AG20443 (cell line): ENCODE measurements at regions not wholly inside any gene's neighbourhood (a gene's known extent, or its start where the extent isn't known, plus 50 kb on each side); places are given as distances from the start of the nearest gene placed in this dataset.
A peak's percentile ranks its signal among the peaks of the same experiment; 100 is the strongest.

Experiments
- DNase-seq: peaks from one replicate; pipeline ENCODE4 v3.0.0; 2012; ENCODE audit warnings: low spot score, mixed read lengths

DNA sequence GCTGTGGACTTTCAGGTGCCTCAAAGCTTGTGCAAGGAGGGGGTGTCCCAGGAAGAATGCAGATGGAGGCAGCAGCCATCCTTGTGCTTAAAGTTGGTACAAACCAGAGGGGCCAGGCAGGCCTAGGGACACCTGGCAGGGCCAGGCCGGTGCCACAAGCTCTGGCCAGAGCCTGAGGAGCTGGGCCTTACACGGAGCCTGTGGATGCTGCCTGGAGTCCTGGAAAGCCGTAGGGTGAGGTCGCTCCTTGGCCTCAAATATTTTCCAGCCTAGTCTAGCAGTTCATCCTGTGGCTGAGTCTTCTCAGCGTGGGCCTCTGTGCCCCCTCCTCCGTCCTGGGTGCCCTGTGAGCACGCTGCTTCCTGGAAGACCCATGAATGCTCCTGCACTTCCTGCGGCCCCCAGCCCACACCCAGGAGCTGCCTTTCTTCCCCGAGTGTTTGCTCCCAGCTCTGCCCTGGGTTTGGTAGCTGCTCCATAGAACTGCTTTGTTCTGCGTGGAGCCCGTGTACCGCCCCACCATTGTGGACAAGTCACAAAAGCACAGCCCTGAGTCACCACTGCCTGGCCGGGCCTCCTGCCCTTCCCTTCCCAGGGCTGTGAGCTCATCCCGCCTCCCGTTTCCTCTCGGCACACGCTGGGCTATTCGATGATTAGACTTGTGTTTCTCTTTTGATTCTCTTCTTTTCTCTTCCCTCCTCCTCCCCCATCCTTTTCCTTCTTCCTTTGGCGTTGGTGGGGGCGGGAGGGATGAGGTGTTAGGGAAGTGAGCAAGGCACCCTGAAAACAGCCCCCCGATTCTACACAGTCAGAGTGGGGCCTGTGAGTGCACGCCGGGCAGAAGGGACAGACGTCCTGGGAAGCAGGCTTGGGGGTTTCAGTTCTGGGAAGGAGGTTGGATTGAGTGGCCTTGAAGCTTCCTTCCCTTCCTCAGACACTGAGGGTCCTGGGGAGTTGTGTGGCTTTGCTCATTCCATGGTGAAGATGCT lies 73.2 kb upstream of the SHH start:
- DNase-seq, result peak; percentile 64

DNA sequence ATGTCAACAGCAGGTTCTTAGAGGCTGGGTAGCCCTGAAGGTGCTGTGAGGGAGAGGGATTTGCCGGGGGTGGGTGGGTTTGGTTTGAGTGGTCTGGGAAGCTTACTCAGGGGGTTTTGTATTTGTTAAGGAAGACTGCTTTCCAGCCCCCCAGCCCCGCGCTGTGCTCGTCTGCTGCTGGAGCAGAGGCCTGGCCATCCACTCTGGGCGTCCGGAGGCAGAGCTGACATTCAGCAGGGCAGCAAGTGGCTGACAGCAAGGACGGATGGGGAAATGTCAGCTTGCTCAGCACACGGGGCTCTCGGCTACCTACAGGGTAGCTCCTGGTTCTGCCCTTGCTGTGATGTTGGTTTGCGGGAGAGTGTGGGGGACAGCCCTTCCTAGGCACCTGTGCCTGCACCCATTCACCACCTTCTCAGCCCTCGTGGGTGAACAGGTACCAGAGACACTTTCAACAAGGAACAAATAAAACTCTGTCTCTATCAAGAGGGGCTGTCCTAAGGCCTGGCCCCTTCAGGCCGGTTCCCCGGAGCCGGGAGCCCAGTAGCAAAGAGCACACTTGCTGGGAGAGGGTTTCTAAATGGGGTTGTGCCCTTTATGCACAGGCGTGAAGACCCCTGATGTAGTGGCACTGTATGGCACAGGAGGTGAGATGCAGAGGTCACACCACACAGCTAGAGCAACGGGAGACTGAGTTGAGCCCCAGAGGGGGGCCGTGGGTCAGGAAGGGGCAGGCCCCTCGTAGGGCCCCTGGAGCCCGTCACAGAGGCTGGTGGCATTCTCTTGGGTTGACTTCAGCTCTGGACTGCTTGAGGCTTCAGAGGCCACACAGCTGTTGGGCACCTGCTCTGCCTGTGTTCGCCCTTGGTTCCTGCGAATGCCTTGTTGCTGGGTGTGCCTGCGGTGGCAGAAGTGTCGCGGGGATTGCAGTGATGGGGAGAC lies 72.2 kb upstream of the SHH start:
- DNase-seq, result no peak

DNA sequence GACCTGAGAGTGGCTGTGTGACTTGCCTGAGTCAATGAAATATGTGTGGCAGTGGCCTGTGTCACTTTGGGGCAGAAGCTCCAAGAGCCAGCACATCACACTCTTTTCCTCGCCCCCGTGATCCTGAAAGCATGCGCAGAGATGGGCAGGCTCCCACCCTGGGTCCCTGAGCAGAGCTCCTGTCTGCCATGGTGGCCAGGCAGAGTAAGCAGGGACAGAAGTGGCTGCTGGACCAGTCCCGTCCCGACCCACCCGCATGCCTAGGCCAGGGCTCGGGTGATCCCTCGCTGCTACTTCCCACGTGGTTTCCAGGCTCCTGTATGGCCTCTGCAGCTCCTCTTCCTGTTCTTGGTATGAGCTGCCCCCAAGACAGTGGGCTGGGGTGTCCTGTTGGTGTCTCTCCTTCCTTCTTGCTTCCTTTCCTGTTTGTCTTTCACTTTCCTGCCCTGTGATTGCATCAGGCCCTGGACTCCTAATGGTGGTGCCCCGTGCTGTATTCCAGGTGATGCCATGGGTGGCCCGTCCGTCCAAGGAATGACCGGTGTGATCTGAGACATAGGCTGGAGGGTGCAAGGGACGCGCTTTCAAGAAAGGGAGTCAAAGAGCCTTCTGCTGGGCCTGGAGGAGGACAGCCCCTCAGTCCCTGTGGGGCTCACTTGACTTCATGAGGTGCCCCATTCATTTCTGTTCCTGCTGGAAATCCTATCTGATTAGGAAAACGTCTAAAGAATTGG lies 71.4 kb upstream of the SHH start:
- DNase-seq, result no peak

DNA sequence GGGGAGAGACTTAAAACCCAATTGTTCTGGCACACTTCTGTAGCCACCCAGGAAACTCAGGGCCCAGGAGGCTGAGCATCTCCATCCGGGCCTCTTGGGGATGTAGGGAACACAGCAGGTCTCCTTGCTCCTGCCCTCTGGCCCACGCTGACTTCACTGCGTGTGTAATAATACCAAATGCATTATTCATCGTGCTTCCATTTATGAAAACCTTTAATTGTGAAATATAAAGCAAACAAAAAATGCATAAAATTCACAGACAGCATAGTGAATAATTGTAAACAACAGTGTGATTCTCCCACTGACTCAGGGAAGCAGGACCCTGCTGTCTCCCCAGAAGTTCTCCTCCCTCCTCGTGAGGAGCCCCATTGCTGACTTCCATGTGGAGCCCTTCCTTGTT lies 70.3 kb upstream of the SHH start:
- DNase-seq, result no peak

DNA sequence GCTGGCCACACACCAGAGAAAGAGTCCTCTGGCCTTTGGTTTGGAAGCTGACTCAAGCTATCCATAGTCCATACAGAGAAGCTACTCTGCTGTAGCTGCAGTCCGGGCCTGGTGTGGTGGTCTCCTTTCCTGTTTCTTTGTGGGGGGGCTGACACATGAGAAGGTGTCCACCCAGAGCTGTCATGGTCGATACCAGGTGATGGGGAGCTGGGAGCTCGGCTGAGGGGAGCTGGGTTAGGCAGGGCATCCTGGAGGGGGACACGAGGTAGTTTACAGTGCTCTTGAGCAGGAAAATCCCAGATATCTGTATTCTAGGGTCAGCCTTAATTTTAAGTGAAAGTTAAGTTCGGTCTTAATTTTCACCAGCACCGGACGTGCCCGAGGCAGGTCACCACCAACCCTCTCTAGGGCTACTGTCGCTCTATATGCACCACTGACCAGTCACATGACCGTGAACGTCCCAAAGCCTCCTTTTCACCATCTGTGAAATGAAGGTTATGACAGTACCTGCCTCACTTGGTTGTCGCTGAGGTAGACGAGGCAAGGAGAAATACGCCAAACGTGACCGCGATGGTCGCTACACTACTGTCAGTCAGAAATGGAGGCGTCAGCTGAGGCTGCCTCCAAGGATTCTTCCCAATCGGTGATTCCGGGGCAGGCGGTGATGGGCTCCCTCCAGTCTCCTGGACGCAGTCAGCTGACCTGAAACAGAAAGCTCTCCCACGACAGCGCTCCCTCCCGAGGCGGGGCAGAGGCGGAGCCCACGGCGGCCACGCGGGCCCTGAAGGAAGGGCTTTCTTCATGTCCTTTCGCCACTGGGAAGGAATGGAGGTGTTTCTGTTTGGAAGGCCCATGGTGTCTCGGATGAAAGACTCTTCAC lies 69.4 kb upstream of the SHH start:
- DNase-seq, result no peak

DNA sequence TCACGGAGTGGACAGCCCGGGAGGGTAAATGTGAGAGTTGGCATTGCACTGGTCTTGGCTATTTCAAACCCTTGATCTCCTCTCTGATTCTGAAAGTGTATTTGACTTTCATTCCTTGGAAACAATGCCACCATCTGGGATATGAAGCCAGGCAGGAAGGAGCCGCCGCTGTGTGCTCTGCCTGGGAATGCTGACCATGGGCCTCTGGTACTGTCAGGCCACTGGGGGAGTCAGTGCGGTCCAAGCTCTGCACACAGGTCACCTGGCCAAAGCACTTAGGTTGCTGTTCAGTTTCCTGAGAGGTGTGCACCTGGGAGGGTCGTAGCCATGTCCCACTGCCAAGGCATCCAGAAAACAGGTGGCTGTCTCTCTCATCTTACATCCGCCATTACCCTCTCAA lies 68.5 kb upstream of the SHH start:
- no peak for DNase-seq

DNA sequence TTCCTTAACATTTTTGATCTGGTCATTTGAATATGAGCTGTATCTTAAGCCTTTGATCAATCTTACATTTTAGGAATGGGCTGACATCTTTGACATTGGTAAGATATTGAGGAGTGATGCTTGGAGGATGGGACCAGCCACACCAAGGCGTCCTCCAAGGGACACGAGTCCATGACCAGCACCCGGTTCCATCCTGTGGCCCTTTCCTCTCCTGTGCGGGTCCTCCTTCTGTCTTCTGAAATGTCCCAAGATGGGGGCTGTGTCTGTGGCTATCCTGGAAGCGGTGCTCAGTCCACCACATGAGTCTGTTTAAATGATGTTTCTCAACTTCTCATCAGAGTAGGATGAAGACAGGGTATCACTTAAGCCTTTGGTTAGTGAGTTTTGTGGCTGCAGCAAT lies 67.3 kb upstream of the SHH start:
- no peak for DNase-seq

DNA sequence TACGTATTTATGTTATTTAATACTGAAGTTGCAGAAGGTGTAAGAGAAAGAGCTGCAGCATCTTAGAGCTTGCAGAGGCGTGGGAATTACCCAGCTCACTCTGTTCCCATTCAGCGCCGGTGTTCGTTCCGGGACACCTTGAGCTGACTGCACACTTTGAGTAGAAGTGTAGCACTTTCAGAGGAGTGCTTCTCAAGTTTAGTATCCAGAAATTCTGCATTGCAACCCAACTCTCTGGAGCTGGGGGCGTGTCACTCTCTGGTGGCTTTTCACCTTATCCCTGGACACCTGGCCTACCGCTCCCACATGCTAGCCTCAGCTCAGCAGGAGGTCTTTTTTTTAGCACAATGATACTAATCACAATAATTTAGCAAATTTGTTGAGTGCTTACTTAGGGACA lies 66.4 kb upstream of the SHH start:
- DNase-seq, result no peak

DNA sequence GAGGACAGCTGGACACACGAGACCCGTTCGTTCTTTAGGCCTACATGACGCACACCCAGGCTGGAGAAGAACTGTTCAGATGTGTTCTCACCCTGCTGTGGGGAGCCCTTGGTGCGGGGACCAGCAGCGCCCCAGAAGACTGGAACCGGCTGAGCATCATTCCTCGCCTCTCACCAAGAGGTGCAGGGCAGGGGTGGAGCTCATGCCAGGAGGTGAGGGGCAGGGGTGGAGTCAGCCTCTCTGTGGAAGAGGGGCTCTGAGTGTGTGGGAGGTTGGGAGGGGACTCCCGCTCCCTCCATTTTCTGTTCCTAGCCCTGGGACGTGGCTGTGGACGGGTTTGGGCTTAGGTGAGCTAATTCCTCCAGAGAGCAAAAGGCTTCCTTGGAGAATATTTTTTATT lies 66.0 kb upstream of the SHH start:
- no peak for DNase-seq

DNA sequence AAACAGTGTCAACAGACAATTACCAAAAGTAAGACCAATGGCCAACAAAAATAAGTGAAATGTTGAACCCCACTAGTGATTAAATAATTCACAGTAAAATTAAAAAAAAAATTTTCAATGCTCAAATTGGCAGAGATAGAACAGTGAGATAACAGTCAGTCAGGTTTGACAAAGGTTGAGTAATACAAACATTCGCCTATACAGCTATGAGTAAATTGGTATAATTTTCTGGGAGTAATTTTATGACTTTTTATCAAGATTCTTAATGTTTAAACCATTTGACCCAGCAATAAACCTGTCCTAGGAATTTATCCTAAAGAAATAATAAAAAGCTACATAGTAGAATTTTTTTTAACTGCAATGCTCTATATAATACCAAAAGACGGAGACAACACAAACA lies 64.9 kb upstream of the SHH start:
- DNase-seq, result no peak

DNA sequence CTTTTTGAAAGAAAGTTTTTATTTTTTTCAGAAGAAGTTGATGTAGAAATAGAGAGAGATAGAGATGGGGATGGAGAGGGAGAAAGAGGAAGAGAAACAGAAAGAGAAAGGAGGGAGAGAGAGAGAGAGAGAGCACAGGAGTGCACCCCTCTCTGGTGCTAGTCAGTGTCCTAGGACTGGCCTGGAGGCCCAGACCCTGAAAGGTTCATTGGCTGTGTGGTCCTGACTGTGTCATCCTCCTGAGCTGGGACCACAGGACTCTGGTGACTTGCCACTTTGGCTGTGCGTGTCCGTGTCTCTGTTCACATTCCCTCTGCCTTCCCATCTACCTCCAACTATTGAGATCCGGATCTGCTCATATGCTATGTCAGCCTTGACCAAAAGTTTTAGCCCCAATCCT lies 62.1 kb upstream of the SHH start:
- DNase-seq, result no peak

DNA sequence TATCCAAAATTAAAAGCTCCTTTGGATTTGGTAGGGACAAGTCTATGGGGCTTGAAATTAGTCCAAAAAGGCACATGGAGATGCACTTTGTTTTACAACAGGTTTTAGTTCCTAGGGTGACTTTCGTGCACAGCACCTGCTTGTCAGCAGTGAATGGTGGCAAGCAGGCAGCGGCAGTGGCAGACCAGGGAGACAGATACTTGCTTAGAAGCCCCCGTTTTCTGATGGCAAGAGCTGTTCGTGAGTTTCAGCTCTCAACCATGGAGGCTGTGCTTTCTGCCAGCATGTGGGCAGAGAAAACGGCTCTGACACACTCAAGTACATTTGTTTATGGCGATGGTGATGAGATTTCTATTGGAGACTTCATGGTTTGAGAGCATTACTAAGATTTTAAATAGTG lies 61.7 kb upstream of the SHH start:
- no peak for DNase-seq

DNA sequence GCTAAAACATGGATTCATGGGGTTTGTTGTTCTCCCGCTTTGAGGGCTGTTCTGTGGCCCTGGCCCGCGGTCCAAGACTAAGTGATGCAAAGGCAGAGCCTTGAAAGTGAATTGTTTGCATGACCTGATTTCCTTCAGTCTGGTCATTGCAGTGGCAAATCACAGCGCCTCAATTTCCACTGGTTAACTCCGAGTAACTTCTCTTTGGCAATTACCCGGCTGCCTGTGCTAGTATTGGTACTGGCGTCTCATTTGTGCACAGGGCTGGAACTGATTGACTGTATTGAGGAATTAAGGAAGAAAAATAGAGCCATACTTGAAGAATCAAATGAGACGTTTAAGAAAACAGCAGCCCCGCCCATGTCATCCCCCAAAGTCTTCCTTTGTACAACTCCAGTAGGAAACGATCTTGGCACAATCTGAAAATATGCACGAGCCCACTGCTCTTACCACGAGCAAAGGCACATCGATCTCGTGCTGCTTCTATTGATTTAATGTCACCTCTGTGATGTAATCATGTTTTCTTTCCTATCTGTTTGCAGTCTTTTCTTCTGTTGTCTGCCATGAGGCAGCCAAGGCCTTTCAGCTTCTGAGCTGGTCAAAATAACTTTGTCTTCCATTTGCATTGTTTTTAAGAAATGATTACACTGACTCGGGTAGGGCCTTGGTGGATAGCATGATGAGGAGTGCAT lies 60.6 kb upstream of the SHH start:
- DNase-seq, result no peak

DNA sequence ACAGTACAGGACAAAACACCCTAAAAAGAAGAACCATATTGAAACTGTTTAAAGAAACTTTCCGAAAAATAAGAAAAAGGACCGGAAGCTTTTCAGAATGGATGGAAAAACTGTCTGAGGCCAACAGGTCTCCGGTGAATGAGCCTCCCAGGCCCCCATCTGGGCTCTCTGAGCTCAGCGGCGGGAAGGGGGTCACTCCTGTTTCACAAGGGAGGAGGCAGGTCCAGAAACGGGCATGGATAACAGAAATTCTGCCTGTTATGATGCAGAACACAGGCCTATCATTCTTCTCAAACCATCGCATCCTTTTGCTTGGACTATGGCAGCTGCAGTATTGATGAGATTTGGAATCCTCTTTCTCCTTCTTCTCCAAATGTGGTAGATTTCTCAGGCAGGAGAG lies 58.9 kb upstream of the SHH start:
- DNase-seq, result no peak

DNA sequence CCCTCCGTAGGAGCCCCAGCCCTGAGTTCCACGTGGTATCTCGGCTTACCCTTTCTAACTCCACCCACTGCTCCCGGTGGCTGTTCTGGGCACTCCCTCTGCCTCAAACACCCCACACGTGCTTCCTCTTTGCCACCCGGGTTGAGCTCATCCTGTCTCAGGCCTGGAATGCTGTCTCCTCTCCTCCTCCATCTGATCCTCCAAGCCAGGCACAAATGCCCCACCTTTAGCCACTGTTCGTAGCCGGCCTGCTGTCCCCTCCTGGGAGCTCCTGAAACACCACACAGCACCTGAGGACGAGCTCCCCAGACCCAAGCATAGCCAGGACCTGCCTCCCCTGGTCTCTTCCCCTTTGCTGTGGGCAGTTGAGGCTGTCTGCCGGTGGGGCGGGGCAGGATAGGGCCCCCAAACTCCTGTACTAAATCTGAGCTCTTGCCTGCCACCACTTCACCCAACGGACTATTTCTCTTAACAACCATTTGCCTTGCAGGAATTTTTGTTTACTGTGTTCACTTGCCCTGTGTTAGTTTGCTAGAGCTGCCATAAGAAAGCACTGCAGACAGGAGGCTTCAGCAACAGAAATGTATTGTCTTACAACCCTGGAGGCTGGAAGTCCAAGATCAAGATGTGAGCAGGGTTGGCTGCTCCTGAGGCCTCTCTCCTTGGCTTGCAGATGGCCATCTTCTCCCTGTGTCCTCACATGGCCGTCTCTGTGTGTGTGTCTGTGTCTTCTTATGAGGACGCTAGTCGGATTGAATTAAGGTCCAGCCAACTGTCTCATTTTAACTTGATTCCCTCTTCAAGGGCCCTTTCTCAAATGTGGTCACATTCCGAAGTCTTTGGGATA lies 58.3 kb upstream of the SHH start:
- no peak for DNase-seq

DNA sequence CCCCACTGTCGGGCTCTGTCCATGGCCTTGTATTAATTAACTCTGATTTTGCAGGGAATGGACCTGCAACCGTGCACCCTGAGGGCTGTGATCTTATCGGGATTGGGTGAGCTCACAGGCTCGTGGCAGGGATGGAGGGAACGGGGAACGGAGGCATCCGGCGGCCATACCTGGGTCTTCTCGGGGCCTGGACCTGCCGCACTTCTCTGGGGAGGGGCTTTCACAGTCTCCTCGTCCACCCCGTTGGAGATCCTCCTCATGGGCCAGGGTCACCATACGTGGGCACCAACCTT lies 57.5 kb upstream of the SHH start:
- no peak for DNase-seq

DNA sequence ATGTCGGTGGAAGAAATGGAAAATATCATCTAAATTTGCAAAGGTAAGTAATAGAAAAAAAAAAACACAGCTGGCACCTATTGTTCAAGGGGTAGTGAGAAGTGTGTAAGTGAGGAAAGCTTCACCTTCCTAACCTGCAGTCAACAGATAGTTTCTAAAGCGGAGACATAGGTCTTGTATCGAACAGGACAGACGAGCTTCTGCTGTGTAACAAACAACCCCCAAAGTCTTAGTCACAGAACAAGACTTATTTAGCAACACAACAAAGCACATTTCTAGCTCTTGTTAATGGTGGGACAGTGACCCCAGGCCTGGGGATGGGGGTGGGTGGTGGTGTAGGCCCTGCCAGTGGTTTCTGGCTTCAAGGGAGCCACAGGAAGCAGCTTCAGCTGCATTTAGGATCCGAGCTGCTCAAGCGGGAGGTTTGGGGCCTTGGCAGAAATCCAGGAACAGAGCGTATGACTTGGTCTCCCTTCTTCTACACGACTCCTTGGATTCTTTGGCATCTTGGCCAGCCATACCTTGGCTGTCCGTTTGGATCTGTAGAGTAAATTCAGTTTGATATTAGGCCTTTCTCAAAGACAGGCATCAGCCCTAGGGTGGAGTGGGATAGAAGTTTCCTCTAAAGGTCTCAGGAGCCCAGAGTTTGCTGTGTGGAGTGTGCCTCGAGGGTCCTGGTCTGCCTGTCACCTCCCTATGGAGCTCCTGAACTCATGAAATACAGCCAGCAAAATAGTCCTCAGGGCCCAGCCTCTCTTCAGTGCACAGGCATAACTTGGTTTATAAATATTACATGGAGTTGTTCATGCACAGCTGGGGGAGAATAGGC lies 56.9 kb upstream of the SHH start:
- no peak for DNase-seq

DNA sequence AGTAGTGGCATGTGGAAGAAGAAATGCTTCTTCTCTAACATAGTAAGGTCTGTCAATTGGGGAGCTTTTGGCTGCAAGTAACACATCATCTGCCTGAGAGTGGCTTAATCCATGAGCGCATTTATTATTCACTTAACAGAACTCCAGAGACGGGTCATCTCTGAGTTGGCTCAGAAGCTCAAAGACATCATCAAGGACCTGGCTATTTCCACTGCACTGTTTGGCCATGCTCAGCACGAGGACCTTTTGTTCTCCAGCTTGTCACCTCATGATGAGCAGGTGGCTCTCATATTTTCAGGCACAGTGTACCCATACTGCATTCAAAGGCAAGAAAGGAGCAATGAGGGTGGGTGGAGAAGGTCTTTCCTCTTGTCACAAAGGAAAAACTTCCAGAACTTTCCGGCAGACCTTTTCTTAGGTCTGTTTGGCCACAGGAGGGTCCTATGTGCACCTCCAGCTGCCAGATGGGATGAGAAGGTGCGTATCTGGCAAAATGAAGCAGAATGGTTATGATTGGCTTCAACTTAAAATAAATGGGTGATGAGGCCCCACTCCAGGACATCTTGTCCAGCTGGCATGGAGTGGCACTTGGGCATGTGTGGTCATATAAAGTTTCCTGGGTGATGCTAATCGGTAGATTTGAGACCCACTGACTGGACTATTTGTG lies 55.6 kb upstream of the SHH start:
- DNase-seq, result no peak

DNA sequence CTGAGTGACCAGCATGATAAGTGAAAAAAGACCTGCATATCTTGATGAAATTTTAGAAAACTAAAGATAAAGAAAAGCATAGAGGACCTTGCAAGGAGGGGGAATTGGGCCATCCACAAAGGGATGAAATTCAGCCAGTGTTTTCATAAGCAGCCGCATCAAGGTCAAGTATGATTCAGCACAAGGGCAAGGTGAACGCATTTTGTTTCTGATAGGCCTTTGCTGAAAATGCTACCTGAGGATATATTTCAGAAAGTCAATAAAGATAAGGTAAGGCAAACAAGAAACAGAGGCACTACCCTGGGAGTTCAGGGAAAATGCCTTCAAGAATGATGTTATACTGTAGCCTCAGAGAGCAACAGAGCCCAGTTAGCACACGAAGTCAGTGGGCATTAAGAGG lies 55.0 kb upstream of the SHH start:
- DNase-seq, result no peak
